ENCODE measurements at regions not wholly inside any gene's neighbourhood (a gene's known extent, or its start where the extent isn't known, plus 50 kb on each side); places are given as distances from the start of the nearest gene placed in this dataset.

GRCh38 chr3:5270666-5271371 lies 83.3 kb downstream of the EDEM1 start:
- ATAC-seq (no peak), DNase-seq (no peak)
- H3K27me3 Mint-ChIP-seq = peaks cover 13% of the 10 kb centered on the region
- H3K27ac Mint-ChIP-seq = no peak overlapping the region
- no peaks in the 10 kb centered on the region for H3K9me3 Mint-ChIP-seq (ENCODE audit: low read depth)
- CTCF ChIA-PET = no interaction called here
- no peak overlapping the region for H3K4me3 Mint-ChIP-seq
- no peaks in the 10 kb centered on the region for H3K36me3 Mint-ChIP-seq
- no peaks in the 10 kb centered on the region for H3K4me1 Mint-ChIP-seq

DNA sequence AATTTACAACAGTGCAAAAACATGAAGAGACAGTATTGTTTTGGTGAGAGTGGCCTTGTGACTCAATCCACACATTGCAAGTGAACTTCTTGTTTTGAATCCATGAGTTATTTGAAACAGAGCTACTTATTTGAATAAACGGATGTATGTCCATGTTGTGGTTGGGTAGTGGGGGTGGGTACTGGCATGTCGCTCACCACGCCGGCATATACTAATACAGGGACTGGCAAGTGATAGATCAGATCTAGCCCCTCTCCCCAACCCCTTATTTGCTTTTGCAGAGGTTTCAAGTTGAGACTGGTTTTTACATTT lies 83.8 kb downstream of the EDEM1 start:
- ATAC-seq (no peak), DNase-seq (no peak)
- Mint-ChIP-seq H3K4me1 (no peaks in the 10 kb centered on the region), H3K27ac (no peak overlapping the region), H3K9me3 (ENCODE audit: low read depth) (no peaks in the 10 kb centered on the region), H3K36me3 (no peaks in the 10 kb centered on the region), H3K27me3 (peaks cover 13% of the 10 kb centered on the region), H3K4me3 (no peak overlapping the region)
- CTCF ChIA-PET = no interaction called here

DNA sequence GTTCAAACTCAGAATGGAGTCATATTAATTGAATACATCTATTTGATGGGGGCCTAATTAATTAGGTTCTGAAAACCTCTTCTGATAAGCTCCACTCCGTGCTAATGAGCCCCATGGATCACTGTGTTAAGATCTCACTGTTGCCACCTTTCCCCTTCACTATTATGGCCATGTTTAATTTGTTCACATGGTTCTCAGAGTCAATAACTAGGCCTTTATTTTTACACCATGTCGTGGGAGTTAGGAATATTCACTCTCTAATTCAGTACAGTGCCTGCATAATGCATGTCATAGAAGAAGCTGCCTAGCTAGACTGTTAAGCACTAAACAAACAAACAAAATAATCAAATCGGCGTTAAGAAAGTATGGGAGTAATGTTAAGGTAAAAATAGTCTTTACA lies 84.9 kb downstream of the EDEM1 start:
- Mint-ChIP-seq H3K27ac (no peak overlapping the region), H3K4me3 (no peak overlapping the region), H3K36me3 (no peaks in the 10 kb centered on the region), H3K9me3 (ENCODE audit: low read depth) (no peaks in the 10 kb centered on the region), H3K27me3 (peaks cover 7% of the 10 kb centered on the region), H3K4me1 (no peaks in the 10 kb centered on the region)
- CTCF ChIA-PET = no interaction called here
- ATAC-seq = no peak
- DNase-seq = no peak

- Mint-ChIP-seq H3K9me3 (ENCODE audit: low read depth) (no peaks in the 10 kb centered on the region), H3K27me3 (peaks cover 6% of the 10 kb centered on the region), H3K36me3 (no peaks in the 10 kb centered on the region), H3K27ac (no peak overlapping the region), H3K4me1 (no peaks in the 10 kb centered on the region), H3K4me3 (no peak overlapping the region)
- DNase-seq = no peak
- no peak for ATAC-seq
- CTCF ChIA-PET = no interaction called here
These were observed 86.6 kb downstream of the EDEM1 start for GRCh38 chr3:5274091-5274490.

DNA sequence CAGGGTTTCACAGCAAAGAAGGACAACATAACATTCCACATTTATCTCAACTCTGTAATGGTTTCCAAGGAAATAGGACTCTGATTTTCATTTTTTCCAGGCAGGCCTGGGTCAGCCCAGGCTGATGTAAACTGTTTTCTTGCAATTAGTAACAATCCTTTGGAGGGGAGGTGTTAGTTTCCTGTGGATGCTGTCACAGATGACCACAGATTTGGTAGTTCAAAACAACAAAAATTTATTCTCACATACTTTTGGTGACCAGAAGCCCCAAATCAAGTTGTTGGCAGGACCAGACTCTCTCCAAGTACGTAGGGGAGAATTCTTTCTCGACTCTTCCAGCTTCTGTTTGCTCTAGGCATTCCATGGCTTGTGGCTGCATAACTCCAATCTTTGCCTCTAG lies 88.0 kb downstream of the EDEM1 start:
- Mint-ChIP-seq H3K9me3 (ENCODE audit: low read depth) (no peaks in the 10 kb centered on the region), H3K4me3 (no peak overlapping the region), H3K4me1 (no peaks in the 10 kb centered on the region), H3K27me3 (peaks cover 8% of the 10 kb centered on the region), H3K27ac (no peak overlapping the region), H3K36me3 (no peaks in the 10 kb centered on the region)
- ATAC-seq = no peak
- DNase-seq = no peak
- CTCF ChIA-PET = no interaction called here

GRCh38 chr3:5276934-5277333 lies 89.4 kb downstream of the EDEM1 start:
- no peaks in the 10 kb centered on the region for H3K36me3 Mint-ChIP-seq
- DNase-seq = no peak
- peaks cover 11% of the 10 kb centered on the region for H3K27me3 Mint-ChIP-seq
- no peak for ATAC-seq
- H3K4me3 Mint-ChIP-seq = no peak overlapping the region
- H3K4me1 Mint-ChIP-seq = no peaks in the 10 kb centered on the region
- H3K27ac Mint-ChIP-seq = no peak overlapping the region
- CTCF ChIA-PET = no interaction called here
- peaks cover 4% of the 10 kb centered on the region for H3K9me3 Mint-ChIP-seq (ENCODE audit: low read depth)

DNA sequence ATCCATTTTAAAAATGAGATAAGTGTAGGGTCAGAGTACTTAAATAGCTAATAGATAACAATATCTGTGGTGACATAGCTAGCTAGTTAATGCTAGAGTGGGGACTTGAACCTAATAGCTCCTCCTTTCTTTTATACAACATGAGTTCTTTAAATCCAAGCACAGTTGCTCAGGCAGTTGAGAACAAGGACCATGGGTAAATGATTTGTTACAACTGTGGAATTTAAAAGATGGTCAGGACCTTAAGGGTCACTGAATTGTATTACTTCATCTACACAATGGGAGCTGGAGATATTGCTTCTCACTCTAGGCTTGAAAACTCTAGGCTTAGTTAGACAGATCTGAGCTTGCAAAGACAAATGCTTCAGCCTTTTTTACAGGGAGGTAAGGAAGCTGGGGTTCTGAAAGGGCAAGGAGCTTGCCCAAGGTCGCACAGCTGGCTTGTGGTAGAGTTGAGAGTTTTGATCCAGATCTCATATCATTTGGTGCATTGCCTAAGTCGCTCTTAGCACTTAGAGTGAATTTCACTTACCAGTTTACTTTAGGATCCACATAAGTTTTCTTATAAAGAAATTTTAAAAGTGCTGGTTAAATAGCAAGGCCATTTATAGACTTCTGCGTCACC lies 90.2 kb downstream of the EDEM1 start:
- Mint-ChIP-seq H3K4me1 (no peaks in the 10 kb centered on the region), H3K27ac (no peak overlapping the region), H3K36me3 (no peaks in the 10 kb centered on the region), H3K4me3 (no peak overlapping the region), H3K27me3 (peaks cover 11% of the 10 kb centered on the region), H3K9me3 (ENCODE audit: low read depth) (peaks cover 5% of the 10 kb centered on the region)
- ATAC-seq (no peak), DNase-seq (no peak)
- CTCF ChIA-PET = no interaction called here

- peaks cover 11% of the 10 kb centered on the region for H3K27me3 Mint-ChIP-seq
- no peak overlapping the region for H3K27ac Mint-ChIP-seq
- no peak for DNase-seq
- CTCF ChIA-PET = no interaction called here
- H3K9me3 Mint-ChIP-seq (ENCODE audit: low read depth) = peaks cover 7% of the 10 kb centered on the region
- no peaks in the 10 kb centered on the region for H3K36me3 Mint-ChIP-seq
- no peaks in the 10 kb centered on the region for H3K4me1 Mint-ChIP-seq
- ATAC-seq = no peak
- no peak overlapping the region for H3K4me3 Mint-ChIP-seq
These were observed 91.2 kb downstream of the EDEM1 start for GRCh38 chr3:5278666-5279065.

GRCh38 chr3:5282703-5283102 lies 95.2 kb downstream of the EDEM1 start:
- H3K4me3 Mint-ChIP-seq = no peak overlapping the region
- H3K4me1 Mint-ChIP-seq = no peaks in the 10 kb centered on the region
- CTCF ChIA-PET = no interaction called here
- peaks cover 9% of the 10 kb centered on the region for H3K27me3 Mint-ChIP-seq
- no peak for ATAC-seq
- no peak overlapping the region for H3K27ac Mint-ChIP-seq
- peaks cover 7% of the 10 kb centered on the region for H3K9me3 Mint-ChIP-seq (ENCODE audit: low read depth)
- no peaks in the 10 kb centered on the region for H3K36me3 Mint-ChIP-seq
- no peak for DNase-seq

GRCh38 chr3:5285439-5285838 lies 97.9 kb downstream of the EDEM1 start:
- Mint-ChIP-seq H3K4me3 (no peak overlapping the region), H3K27ac (no peak overlapping the region)

DNA sequence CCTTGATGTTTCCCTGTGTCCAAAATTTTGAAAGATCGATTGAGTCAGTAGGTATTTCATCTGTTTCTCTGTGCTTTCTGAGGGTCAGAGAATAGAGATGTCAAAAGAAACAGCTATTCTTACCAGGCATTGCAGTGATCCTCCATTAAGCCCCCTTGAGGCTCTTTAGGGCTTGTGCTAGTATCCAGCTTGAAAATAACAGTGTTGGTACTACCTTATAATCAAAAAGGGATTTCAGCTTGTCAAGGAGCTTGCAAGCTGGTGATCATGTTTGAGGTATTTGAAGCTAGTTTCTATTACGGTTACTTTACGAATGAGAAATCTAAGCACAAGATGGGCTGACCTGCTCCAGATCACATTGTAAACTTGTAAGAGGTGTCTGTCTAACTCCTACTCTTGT lies 103.4 kb downstream of the EDEM1 start:
- Mint-ChIP-seq H3K27me3 (peaks cover 25% of the 10 kb centered on the region), H3K27ac (no peak overlapping the region), H3K4me3 (no peak overlapping the region), H3K9me3 (ENCODE audit: low read depth) (peaks cover 2% of the 10 kb centered on the region), H3K36me3 (no peaks in the 10 kb centered on the region), H3K4me1 (no peaks in the 10 kb centered on the region)
- CTCF ChIA-PET = interaction anchor here (0.6 kb wide), 1 partner anchor 279 kb away, joined by 3 read pairs; no protein-coding TSS in a partner anchor
- DNase-seq = no peak
- ATAC-seq = no peak

More at GRCh38 chr3:5285439-5285838, 97.9 kb downstream of the EDEM1 start:
- peaks cover 12% of the 10 kb centered on the region for H3K27me3 Mint-ChIP-seq
- CTCF ChIA-PET = no interaction called here
- peaks cover 9% of the 10 kb centered on the region for H3K9me3 Mint-ChIP-seq (ENCODE audit: low read depth)
- H3K4me1 Mint-ChIP-seq = no peaks in the 10 kb centered on the region
- H3K36me3 Mint-ChIP-seq = no peaks in the 10 kb centered on the region
- ATAC-seq = no peak
- no peak for DNase-seq

- CTCF ChIA-PET = interaction anchor here (1.4 kb wide), 1 partner anchor 9 kb away, joined by 3 read pairs; no protein-coding TSS in a partner anchor
- DNase-seq (no peak), ATAC-seq (no peak)
- H3K27me3 Mint-ChIP-seq = peaks cover 25% of the 10 kb centered on the region
- no peak overlapping the region for H3K4me3 Mint-ChIP-seq
- peaks cover 2% of the 10 kb centered on the region for H3K9me3 Mint-ChIP-seq (ENCODE audit: low read depth)
- peaks cover 1% of the 10 kb centered on the region for H3K4me1 Mint-ChIP-seq
- H3K36me3 Mint-ChIP-seq = no peaks in the 10 kb centered on the region
- no peak overlapping the region for H3K27ac Mint-ChIP-seq
These were observed 105.0 kb downstream of the EDEM1 start for GRCh38 chr3:5292512-5292911.

DNA sequence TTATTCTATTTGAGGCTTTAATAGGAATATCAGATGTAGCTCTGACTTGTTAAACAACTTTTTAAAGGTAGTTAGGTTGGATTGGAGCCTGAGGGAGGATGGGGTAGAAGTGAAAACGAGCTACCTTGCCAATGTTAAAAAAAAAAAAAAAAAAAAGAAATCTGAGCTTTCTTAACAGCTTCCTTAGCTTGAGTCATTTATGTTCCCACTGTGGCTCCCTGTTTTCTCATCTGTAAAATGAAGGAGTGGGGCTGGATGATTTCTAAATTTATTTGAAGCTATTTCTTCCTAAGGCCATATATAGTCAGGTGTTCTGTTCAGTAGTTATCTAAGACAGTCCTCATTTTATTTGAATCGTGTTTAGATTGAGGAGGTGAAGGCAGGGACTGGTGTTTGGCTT lies 105.7 kb downstream of the EDEM1 start:
- DNase-seq (no peak), ATAC-seq (no peak)
- peaks cover 2% of the 10 kb centered on the region for H3K9me3 Mint-ChIP-seq (ENCODE audit: low read depth)
- H3K27ac Mint-ChIP-seq = no peak overlapping the region
- no peak overlapping the region for H3K4me3 Mint-ChIP-seq
- no peaks in the 10 kb centered on the region for H3K36me3 Mint-ChIP-seq
- peaks cover 19% of the 10 kb centered on the region for H3K27me3 Mint-ChIP-seq
- peaks cover 1% of the 10 kb centered on the region for H3K4me1 Mint-ChIP-seq
- CTCF ChIA-PET = interaction anchor here (1.4 kb wide), 1 partner anchor 8 kb away, joined by 3 read pairs; no protein-coding TSS in a partner anchor

GRCh38 chr3:5294356-5294755 lies 106.8 kb downstream of the EDEM1 start:
- no peak for ATAC-seq
- no peaks in the 10 kb centered on the region for H3K9me3 Mint-ChIP-seq (ENCODE audit: low read depth)

More at GRCh38 chr3:5294356-5294755, 106.8 kb downstream of the EDEM1 start:
- Mint-ChIP-seq H3K4me1 (peaks cover 4% of the 10 kb centered on the region), H3K4me3 (no peak overlapping the region), H3K36me3 (no peaks in the 10 kb centered on the region), H3K27me3 (peaks cover 17% of the 10 kb centered on the region), H3K27ac (no peak overlapping the region)
- CTCF ChIA-PET = no interaction called here
- DNase-seq = no peak

All from activated CD8-positive, alpha-beta memory T cell treated with anti-CD3 and anti-CD28 coated beads, Interleukin-2, amount 10 ng/mL, durations not matched to agents 7 days and 5 days (primary cell).